Stomach (tissue), 8 donors: ENCODE measurements at regions not wholly inside any gene's neighbourhood (a gene's known extent, or its start where the extent isn't known, plus 50 kb on each side); places are given as distances from the start of the nearest gene placed in this dataset.
"Not testable (repeated sequence)": the region's sequence is repeated elsewhere in the genome, so short reads cannot be mapped to it uniquely, and the experiment has no call there.

ENCODE experiments used
- DNase-seq, 2 donors: peaks; one replicate each; pipeline versions ENCODE4 v3.0.0 to v3.0.0-alpha.2; 2013 to 2019
- H3K27ac ChIP-seq, 5 donors: fragments of 200-600 bp in 4 of 5; sonication (generic) in 4 of 5; one replicate each; pipeline ENCODE4 v1.5.1; 2013 to 2019; ENCODE audit warnings: mild to moderate bottlenecking in 1 of 5, moderate library complexity in 1 of 5
- H3K27me3 ChIP-seq, 3 donors: fragments of 200-600 bp; sonication (generic); one replicate each; pipeline ENCODE4 v1.5.1; 2017 to 2019; ENCODE audit warnings: mixed run types in 1 of 3
- H3K36me3 ChIP-seq, 4 donors: fragments of 200-600 bp; sonication (generic); 1 replicate in 3 of 4; 2 replicates in 1 of 4; pipeline ENCODE4 v1.5.1; 2016 to 2019
- H3K4me1 ChIP-seq, 4 donors: fragments of 200-600 bp; sonication (generic); one replicate each; pipeline ENCODE4 v1.5.1; 2016 to 2019
- H3K4me3 ChIP-seq, 4 donors: fragments of 200-600 bp; sonication (generic) in 3 of 4; one replicate each; pipeline ENCODE4 v1.5.1; 2016 to 2019; ENCODE audit warnings: mild to moderate bottlenecking in 1 of 4
- H3K9me3 ChIP-seq, 4 donors: fragments of 200-600 bp; sonication (generic); one replicate each; pipeline ENCODE4 v1.5.1; 2016 to 2019
- EP300 ChIP-seq: sonication (generic); formaldehyde crosslinking; IDR thresholded peaks from one replicate; pipeline ENCODE4 v1.6.1; 2017; ENCODE audit warnings: antibody characterized with exemption
- POLR2A ChIP-seq, 4 donors: fragments of 450-650 bp; IDR thresholded peaks; one replicate each; pipeline ENCODE4 v1.6.1; 2016; ENCODE audit warnings: antibody characterized with exemption in 4 of 4, control low read depth in 2 of 4, mild to moderate bottlenecking in 1 of 4, moderate library complexity in 1 of 4
- POLR2AphosphoS5 ChIP-seq, 3 donors: sonication (generic); formaldehyde crosslinking; IDR thresholded peaks; one replicate each; pipeline ENCODE4 v1.6.1; 2016; ENCODE audit warnings: antibody characterized with exemption in 3 of 3
- WGBS, 5 donors: extraction: QIAGEN DNeasy Blood & Tissue Kit in 3 of 5; methylation state at CpG; one replicate each; pipeline versions ENCODE4 v1.1.5 to v1.1.7; 2013 to 2018; 5-methylcytosine and 5-hydroxymethylcytosine counted together
- intact Hi-C: fragments of 100-400 bp; cut with DNase I; formaldehyde crosslinking; loops from one replicate; pipeline ENCODE4 v1.15.1; 2023; ENCODE audit warnings: low total_unique reads
- TF ChIP-seq, protein P1 (sequence below), 7 experiments: fragments of 450-650 bp in 4 of 7; fragments of 200-600 bp in 3 of 7; sonication (generic) in 3 of 7; IDR thresholded peaks; one replicate each; pipeline ENCODE4 v1.5.1; 2016 to 2019; ENCODE audit warnings: antibody characterized with exemption in 7 of 7, control low read depth in 2 of 7, mild to moderate bottlenecking in 1 of 7
- donor health status: healthy with polysubstance abuse.
- donor health status: Bipolar disorder and iron deficiency.
- donor health status: healthy.

- Histone ChIP-seq H3K36me3 (peaks cover 0 to 21% (median 13%) of the 10 kb centered on the region in 4 donors), H3K4me3 (no peak overlapping the region), H3K4me1 (peaks cover 3 to 58% (median 31%) of the 10 kb centered on the region in 4 donors), H3K9me3 (no peaks in the 10 kb centered on the region), H3K27ac (no peak overlapping the region), H3K27me3 (no peaks in the 10 kb centered on the region)
- no peak for TF ChIP-seq POLR2A (IDR thresholded peaks at IDR 0.05)
- intact Hi-C loops = no loop called here
- DNase-seq = no peak
- 88 to 95% (median 92%) methylated on average over 1 of the region's 1 CpG for WGBS, 5 donors
Observed at GRCh38 chr7:131083781-131084180, 243.9 kb upstream of the MKLN1 start.

DNA sequence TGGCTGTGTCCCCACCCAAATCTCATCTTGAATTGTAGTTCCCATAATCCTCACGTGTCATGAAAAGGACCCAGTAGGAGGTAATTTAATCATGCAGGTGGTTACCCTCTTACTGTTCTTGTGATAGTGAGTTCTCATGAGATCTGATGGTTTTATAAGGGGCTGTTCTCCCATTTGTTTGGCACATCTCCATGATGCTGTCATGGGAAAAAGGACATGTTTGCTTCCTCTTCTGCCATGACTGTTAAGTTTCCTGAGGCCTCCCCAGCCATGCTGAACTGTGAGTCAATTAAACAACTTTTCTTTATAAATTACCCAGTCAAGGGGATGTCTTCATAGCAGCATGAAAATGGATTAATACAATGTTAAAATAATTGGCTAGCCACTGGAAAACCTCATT, 243.3 kb upstream of the MKLN1 start:
- H3K27ac ChIP-seq, H3K9me3 ChIP-seq, H3K27me3 ChIP-seq, intact Hi-C loops, DNase-seq, H3K4me3 ChIP-seq: not testable (repeated sequence)
- peaks cover 0 to 17% (median 11%) of the 10 kb centered on the region in 4 donors for H3K36me3 ChIP-seq
- 87 to 97% (median 93%) methylated on average over 1 of the region's 1 CpG for WGBS, 5 donors
- H3K4me1 ChIP-seq = peaks cover 3 to 60% (median 35%) of the 10 kb centered on the region in 4 donors

GRCh38 chr7:131087756-131088658, 239.7 kb upstream of the MKLN1 start:
- no peak overlapping the region for H3K27ac ChIP-seq
- intact Hi-C loops = no loop called here
- H3K36me3 ChIP-seq = peaks cover 0 to 8% (median 2%) of the 10 kb centered on the region in 4 donors
- no peaks in the 10 kb centered on the region for H3K27me3 ChIP-seq
- WGBS, 5 donors = 52 to 59% (median 54%) methylated on average over 8 of the region's 8 CpGs
- no peaks in the 10 kb centered on the region for H3K9me3 ChIP-seq
- no peak overlapping the region for H3K4me3 ChIP-seq
- peaks cover 21 to 81% (median 53%) of the 10 kb centered on the region in 4 donors for H3K4me1 ChIP-seq
- no peak for TF ChIP-seq EP300
- TF ChIP-seq POLR2A (IDR thresholded peaks at IDR 0.05) = no peak
- TF ChIP-seq, protein P1, sequence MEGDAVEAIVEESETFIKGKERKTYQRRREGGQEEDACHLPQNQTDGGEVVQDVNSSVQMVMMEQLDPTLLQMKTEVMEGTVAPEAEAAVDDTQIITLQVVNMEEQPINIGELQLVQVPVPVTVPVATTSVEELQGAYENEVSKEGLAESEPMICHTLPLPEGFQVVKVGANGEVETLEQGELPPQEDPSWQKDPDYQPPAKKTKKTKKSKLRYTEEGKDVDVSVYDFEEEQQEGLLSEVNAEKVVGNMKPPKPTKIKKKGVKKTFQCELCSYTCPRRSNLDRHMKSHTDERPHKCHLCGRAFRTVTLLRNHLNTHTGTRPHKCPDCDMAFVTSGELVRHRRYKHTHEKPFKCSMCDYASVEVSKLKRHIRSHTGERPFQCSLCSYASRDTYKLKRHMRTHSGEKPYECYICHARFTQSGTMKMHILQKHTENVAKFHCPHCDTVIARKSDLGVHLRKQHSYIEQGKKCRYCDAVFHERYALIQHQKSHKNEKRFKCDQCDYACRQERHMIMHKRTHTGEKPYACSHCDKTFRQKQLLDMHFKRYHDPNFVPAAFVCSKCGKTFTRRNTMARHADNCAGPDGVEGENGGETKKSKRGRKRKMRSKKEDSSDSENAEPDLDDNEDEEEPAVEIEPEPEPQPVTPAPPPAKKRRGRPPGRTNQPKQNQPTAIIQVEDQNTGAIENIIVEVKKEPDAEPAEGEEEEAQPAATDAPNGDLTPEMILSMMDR (IDR thresholded peaks at IDR 0.05) = no peak
- TF ChIP-seq POLR2AphosphoS5 (IDR thresholded peaks at IDR 0.05) = no peak
- DNase-seq = no peak

DNA sequence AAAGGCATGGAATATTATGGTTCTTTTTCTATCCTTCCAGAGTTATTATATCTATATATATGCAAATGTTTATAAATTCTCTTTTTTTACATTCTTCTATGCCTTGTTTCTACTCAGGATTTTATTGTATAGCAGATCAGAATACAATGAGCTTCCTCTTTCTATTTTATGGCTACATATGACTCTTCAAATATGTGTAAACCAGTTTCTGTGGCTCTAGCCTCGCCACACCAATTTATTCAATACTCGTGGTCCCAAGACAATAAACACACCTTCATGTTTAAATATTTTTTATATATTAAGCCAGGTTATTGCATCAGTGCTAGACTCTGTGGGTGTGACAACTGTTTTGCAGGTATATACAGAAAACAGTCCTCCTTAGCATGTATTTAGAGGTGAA, 237.5 kb upstream of the MKLN1 start:
- DNase-seq = no peak
- intact Hi-C loops = no loop called here
- TF ChIP-seq, protein P1 (IDR thresholded peaks at IDR 0.05) = no peak
- TF ChIP-seq POLR2AphosphoS5 (IDR thresholded peaks at IDR 0.05) = no peak
- TF ChIP-seq EP300 = no peak
- no peak for TF ChIP-seq POLR2A (IDR thresholded peaks at IDR 0.05)
- H3K36me3 ChIP-seq = peaks cover 0 to 17% (median 12%) of the 10 kb centered on the region in 4 donors
- no peaks in the 10 kb centered on the region for H3K27me3 ChIP-seq
- H3K4me1 ChIP-seq = peaks cover 32 to 89% (median 56%) of the 10 kb centered on the region in 4 donors
- no peak overlapping the region for H3K27ac ChIP-seq
- WGBS, 5 donors = 69 to 85% (median 80%) methylated on average over 2 of the region's 2 CpGs
- no peak overlapping the region for H3K4me3 ChIP-seq
- H3K9me3 ChIP-seq = no peaks in the 10 kb centered on the region

GRCh38 chr7:131090886-131091692, 236.6 kb upstream of the MKLN1 start:
- TF ChIP-seq EP300 (no peak), POLR2AphosphoS5 (IDR thresholded peaks at IDR 0.05) (no peak), POLR2A (IDR thresholded peaks at IDR 0.05) (no peak)
- TF ChIP-seq, protein P1 (IDR thresholded peaks at IDR 0.05) = no peak
- Histone ChIP-seq H3K36me3 (peaks cover 0 to 17% (median 12%) of the 10 kb centered on the region in 4 donors), H3K9me3 (no peaks in the 10 kb centered on the region), H3K4me3 (no peak overlapping the region), H3K4me1 (peaks cover 37 to 94% (median 62%) of the 10 kb centered on the region in 4 donors), H3K27ac (no peak overlapping the region), H3K27me3 (no peaks in the 10 kb centered on the region)
- DNase-seq = no peak
- intact Hi-C loops = no loop called here
- 79 to 89% (median 88%) methylated on average over 7 of the region's 7 CpGs for WGBS, 5 donors
